GM23338 (cell line): ENCODE measurements at regions not wholly inside any gene's neighbourhood (a gene's known extent, or its start where the extent isn't known, plus 50 kb on each side); places are given as distances from the start of the nearest gene placed in this dataset.

ENCODE experiments used
- ATAC-seq: fragments of 200-7000 bp; cut with Tn5 transposase; 3 replicates; pipeline ENCODE4 v1.9.1; 2020
- DNase-seq: peaks from one replicate; pipeline ENCODE4 v3.0.0-alpha.2; 2015; ENCODE audit warnings: low spot score
- H2AFZ ChIP-seq: fragments of 200-600 bp; sonication (generic); 2 replicates; pipeline ENCODE4 v1.8.0; 2016; ENCODE audit warnings: antibody characterized with exemption, mild to moderate bottlenecking, moderate library complexity
- H3F3A ChIP-seq: fragments of 200-600 bp; sonication (generic); replicated peaks from 2 replicates; pipeline ENCODE4 v1.8.0; 2017; ENCODE audit warnings: antibody characterized with exemption, mixed run types, low read depth
- H3K27ac ChIP-seq: fragments of 200-600 bp; sonication (generic); 2 replicates; pipeline ENCODE4 v1.6.1; 2016; ENCODE audit warnings: low read depth
- H3K27me3 ChIP-seq: fragments of 200-600 bp; sonication (generic); 2 replicates; pipeline ENCODE4 v1.8.0; 2016; ENCODE audit warnings: mild to moderate bottlenecking, mixed run types, moderate library complexity; ENCODE audit not compliant: insufficient read depth
- H3K36me3 ChIP-seq: fragments of 200-600 bp; sonication (generic); 2 replicates; pipeline ENCODE4 v1.8.0; 2016; ENCODE audit warnings: mild to moderate bottlenecking; ENCODE audit not compliant: insufficient read depth
- H3K4me1 ChIP-seq: fragments of 200-600 bp; sonication (generic); 2 replicates; pipeline ENCODE4 v1.8.0; 2016; ENCODE audit warnings: mild to moderate bottlenecking, moderate library complexity; ENCODE audit not compliant: insufficient read depth
- H3K4me2 ChIP-seq: fragments of 200-600 bp; sonication (generic); 2 replicates; pipeline ENCODE4 v1.7.1; 2017; ENCODE audit warnings: mixed run types
- H3K4me3 ChIP-seq: fragments of 200-600 bp; sonication (generic); 2 replicates; pipeline ENCODE4 v1.6.1; 2016; ENCODE audit warnings: mixed run types
- H3K79me2 ChIP-seq: fragments of 200-600 bp; sonication (generic); replicated peaks from 2 replicates; pipeline ENCODE4 v1.8.0; 2017; ENCODE audit warnings: mild to moderate bottlenecking; ENCODE audit not compliant: insufficient read depth
- H3K9me2 ChIP-seq: fragments of 200-600 bp; sonication (generic); 2 replicates; pipeline ENCODE4 v1.8.0; 2017; ENCODE audit not compliant: insufficient read depth
- H4K20me1 ChIP-seq: fragments of 200-600 bp; sonication (generic); replicated peaks from 2 replicates; pipeline ENCODE4 v1.8.0; 2017; ENCODE audit warnings: mild to moderate bottlenecking; ENCODE audit not compliant: insufficient read depth
- H3K27ac Mint-ChIP-seq: 2 replicates; pipeline ENCODE4 v1.8.0; 2020; ENCODE audit warnings: inconsistent platforms, mild to moderate bottlenecking, moderate library complexity, mixed read lengths
- H3K27me3 Mint-ChIP-seq: 3 replicates; pipeline ENCODE4 v1.8.0; 2022; ENCODE audit warnings: low read depth, mild to moderate bottlenecking, moderate library complexity, mixed read lengths, inconsistent platforms; ENCODE audit not compliant: insufficient read depth, poor library complexity
- H3K36me3 Mint-ChIP-seq: 3 replicates; pipeline ENCODE4 v1.8.0; 2021; ENCODE audit warnings: low read depth, mild to moderate bottlenecking, inconsistent platforms, moderate library complexity, mixed read lengths
- H3K4me1 Mint-ChIP-seq: 3 replicates; pipeline ENCODE4 v1.8.0; 2020; ENCODE audit warnings: mild to moderate bottlenecking, inconsistent platforms, mixed read lengths
- H3K4me3 Mint-ChIP-seq: 3 replicates; pipeline ENCODE4 v1.8.0; 2021; ENCODE audit warnings: moderate library complexity, mild to moderate bottlenecking, inconsistent platforms, mixed read lengths
- H3K9me3 Mint-ChIP-seq: 3 replicates; pipeline ENCODE4 v1.8.0; 2020; ENCODE audit warnings: moderate library complexity, mild to moderate bottlenecking, inconsistent platforms, mixed read lengths
- CREB1 ChIP-seq: fragments of 250-450 bp; sonication (Bioruptor Pico); IDR thresholded peaks from 2 replicates; pipeline ENCODE4 v1.5.0; 2020; ENCODE audit warnings: low read depth, mild to moderate bottlenecking, moderate library complexity
- CTCF ChIP-seq, 2 experiments: fragments of 200-600 bp in 1 of 2; sonication (generic) in 1 of 2; conservative IDR thresholded peaks; 2 replicates each; pipeline versions ENCODE4 v1.5.1 to v1.6.1; 2016 to 2017; ENCODE audit warnings: antibody characterized with exemption in 2 of 2, low read depth in 2 of 2, mild to moderate bottlenecking in 2 of 2, moderate library complexity in 1 of 2
- ETS1 ChIP-seq: IDR thresholded peaks from 2 replicates; pipeline ENCODE4 v1.6.1; 2016; ENCODE audit warnings: antibody characterized with exemption
- EZH2 ChIP-seq: fragments of 200-600 bp; sonication (generic); IDR thresholded peaks from one replicate; pipeline ENCODE4 v1.8.0; 2017; ENCODE audit warnings: antibody characterized with exemption, mild to moderate bottlenecking, low read depth; ENCODE audit not compliant: unreplicated experiment
- REST ChIP-seq: IDR thresholded peaks from one replicate; pipeline ENCODE4 v1.6.1; 2018; ENCODE audit warnings: antibody characterized with exemption; ENCODE audit not compliant: unreplicated experiment
- STAT1 ChIP-seq: IDR thresholded peaks from one replicate; pipeline ENCODE4 v1.6.1; 2016; ENCODE audit warnings: antibody characterized with exemption; ENCODE audit not compliant: unreplicated experiment
- ZNF331 ChIP-seq: fragments of 250-450 bp; sonication (Bioruptor Pico); IDR thresholded peaks from 2 replicates; pipeline ENCODE4 v1.5.0; 2020; ENCODE audit warnings: low read depth, mild to moderate bottlenecking, moderate library complexity

GRCh38 chr1:197986817-197987216 is 69.6 kb downstream of the LHX9 start:
- Histone ChIP-seq H3K4me2 (no peak overlapping the region), H3K4me1 (no peaks in the 10 kb centered on the region; the same call in 1 of the 2 replicates), H4K20me1 (no peaks in the 10 kb centered on the region), H3K9me2 (no peaks in the 10 kb centered on the region), H3K27me3 (no peaks in the 10 kb centered on the region), H3K27ac (no peak overlapping the region), H3K36me3 (no peaks in the 10 kb centered on the region), H2AFZ (no peak overlapping the region), H3F3A (no peaks in the 10 kb centered on the region), H3K79me2 (no peaks in the 10 kb centered on the region), H3K4me3 (no peak overlapping the region)
- Mint-ChIP-seq H3K27ac (no peak overlapping the region), H3K4me3 (no peak overlapping the region), H3K36me3 (no peaks in the 10 kb centered on the region), H3K9me3 (no peaks in the 10 kb centered on the region), H3K4me1 (no peaks in the 10 kb centered on the region; the same call in 2 of the 3 replicates), H3K27me3 (no peaks in the 10 kb centered on the region)
- no peak for ATAC-seq
- TF ChIP-seq REST (no peak), ZNF331 (CRISPR knock-in tag) (no peak)
- DNase-seq: no peak

GRCh38 chr1:197987294-197987693 is 70.1 kb downstream of the LHX9 start:
- Histone ChIP-seq H3F3A (no peaks in the 10 kb centered on the region), H4K20me1 (no peaks in the 10 kb centered on the region), H3K36me3 (no peaks in the 10 kb centered on the region), H3K9me2 (no peaks in the 10 kb centered on the region), H3K4me2 (no peak overlapping the region), H3K27me3 (no peaks in the 10 kb centered on the region), H3K4me1 (no peaks in the 10 kb centered on the region; the same call in 1 of the 2 replicates), H3K27ac (no peak overlapping the region), H3K79me2 (no peaks in the 10 kb centered on the region), H2AFZ (no peak overlapping the region), H3K4me3 (no peak overlapping the region)
- no peaks in the 10 kb centered on the region for H3K36me3 Mint-ChIP-seq
- no peak overlapping the region for H3K27ac Mint-ChIP-seq
- H3K27me3 Mint-ChIP-seq: no peaks in the 10 kb centered on the region
- no peak overlapping the region for H3K4me3 Mint-ChIP-seq
- DNase-seq: no peak
- ATAC-seq: no peak
- no peaks in the 10 kb centered on the region; the same call in 2 of the 3 replicates for H3K4me1 Mint-ChIP-seq
- H3K9me3 Mint-ChIP-seq: no peaks in the 10 kb centered on the region
- no peak for TF ChIP-seq ETS1
- no peak for TF ChIP-seq CREB1 (CRISPR knock-in tag)
- no peak for TF ChIP-seq EZH2
- no peak for TF ChIP-seq CTCF (conservative IDR thresholded peaks at IDR 0.05; ENCODE audit: low read depth in 2 of 2)
- no peak for TF ChIP-seq REST
- TF ChIP-seq STAT1: no peak
